HG03280 (cell line): ENCODE measurements at regions not wholly inside any gene's neighbourhood (a gene's known extent, or its start where the extent isn't known, plus 50 kb on each side); places are given as distances from the start of the nearest gene placed in this dataset.

ENCODE experiments used
- ATAC-seq: cut with Tn5 transposase; IDR thresholded peaks from one replicate; pipeline ENCODE4 v1.9.1; 2021; ENCODE audit warnings: mild to moderate bottlenecking, moderate library complexity; ENCODE audit not compliant: unreplicated experiment

GRCh38 chr12:107464644-107465043 lies 221.0 kb upstream of the PWP1 start:
- no peak for ATAC-seq

- no peak for ATAC-seq
Measured at GRCh38 chr12:107465625-107466024, 220.0 kb upstream of the PWP1 start.

- no peak for ATAC-seq
Measured at GRCh38 chr12:107467716-107468115, 217.9 kb upstream of the PWP1 start.

- ATAC-seq, result no peak
Measured at GRCh38 chr12:107468182-107468581, 217.4 kb upstream of the PWP1 start.

GRCh38 chr12:107469011-107469410 lies 216.6 kb upstream of the PWP1 start:
- ATAC-seq, result no peak

GRCh38 chr12:107470645-107471044 lies 215.0 kb upstream of the PWP1 start:
- ATAC-seq, result no peak

GRCh38 chr12:107472308-107472707 lies 213.3 kb upstream of the PWP1 start:
- no peak for ATAC-seq

GRCh38 chr12:107474099-107474498 lies 211.5 kb upstream of the PWP1 start:
- no peak for ATAC-seq

GRCh38 chr12:107474639-107475539 lies 210.7 kb upstream of the PWP1 start:
- ATAC-seq, result no peak

- no peak for ATAC-seq
Measured at GRCh38 chr12:107475900-107476299, 209.7 kb upstream of the PWP1 start.

GRCh38 chr12:107477018-107477417 lies 208.6 kb upstream of the PWP1 start:
- no peak for ATAC-seq

GRCh38 chr12:107477947-107478610 lies 207.5 kb upstream of the PWP1 start:
- no peak for ATAC-seq

GRCh38 chr12:107478881-107479280 lies 206.7 kb upstream of the PWP1 start:
- no peak for ATAC-seq

- ATAC-seq, result no peak
Measured at GRCh38 chr12:107480836-107481608, 204.6 kb upstream of the PWP1 start.

- ATAC-seq, result no peak
Measured at GRCh38 chr12:107484230-107484629, 201.4 kb upstream of the PWP1 start.

- ATAC-seq, result no peak
Measured at GRCh38 chr12:107484941-107485340, 200.7 kb upstream of the PWP1 start.

- no peak for ATAC-seq
Measured at GRCh38 chr12:107485731-107486130, 199.9 kb upstream of the PWP1 start.

- no peak for ATAC-seq
Measured at GRCh38 chr12:107486140-107486892, 199.3 kb upstream of the PWP1 start.

- ATAC-seq, result no peak
Measured at GRCh38 chr12:107487011-107487680, 198.5 kb upstream of the PWP1 start.

GRCh38 chr12:107488666-107489065 lies 196.9 kb upstream of the PWP1 start:
- no peak for ATAC-seq
